ENCODE measurements at regions not wholly inside any gene's neighbourhood (a gene's known extent, or its start where the extent isn't known, plus 50 kb on each side); places are given as distances from the start of the nearest gene placed in this dataset.

DNA sequence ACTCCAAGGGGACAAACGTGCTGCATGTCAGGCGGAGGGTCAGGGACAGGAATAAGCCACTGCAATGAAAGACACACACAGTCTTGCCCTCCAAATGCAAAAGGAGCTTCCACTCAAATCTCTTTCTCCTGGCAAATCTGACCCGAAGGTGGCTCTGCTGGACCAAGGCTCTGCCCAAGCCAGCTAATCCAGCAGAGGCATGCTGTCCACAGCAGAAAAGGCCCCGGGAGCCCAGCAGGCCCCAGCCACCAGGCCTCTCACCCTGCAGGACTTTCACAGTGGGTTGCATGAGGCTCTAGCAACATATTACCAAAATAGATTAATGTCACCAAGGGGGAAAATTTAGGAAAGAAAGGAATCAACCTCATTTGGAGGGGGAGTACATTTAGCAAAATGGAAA lies 628.6 kb downstream of the BCOR start:
- H4K20me1 ChIP-seq (ENCODE audit: low read depth, low read length), result no peaks in the 10 kb centered on the region
- TF ChIP-seq, protein P1, sequence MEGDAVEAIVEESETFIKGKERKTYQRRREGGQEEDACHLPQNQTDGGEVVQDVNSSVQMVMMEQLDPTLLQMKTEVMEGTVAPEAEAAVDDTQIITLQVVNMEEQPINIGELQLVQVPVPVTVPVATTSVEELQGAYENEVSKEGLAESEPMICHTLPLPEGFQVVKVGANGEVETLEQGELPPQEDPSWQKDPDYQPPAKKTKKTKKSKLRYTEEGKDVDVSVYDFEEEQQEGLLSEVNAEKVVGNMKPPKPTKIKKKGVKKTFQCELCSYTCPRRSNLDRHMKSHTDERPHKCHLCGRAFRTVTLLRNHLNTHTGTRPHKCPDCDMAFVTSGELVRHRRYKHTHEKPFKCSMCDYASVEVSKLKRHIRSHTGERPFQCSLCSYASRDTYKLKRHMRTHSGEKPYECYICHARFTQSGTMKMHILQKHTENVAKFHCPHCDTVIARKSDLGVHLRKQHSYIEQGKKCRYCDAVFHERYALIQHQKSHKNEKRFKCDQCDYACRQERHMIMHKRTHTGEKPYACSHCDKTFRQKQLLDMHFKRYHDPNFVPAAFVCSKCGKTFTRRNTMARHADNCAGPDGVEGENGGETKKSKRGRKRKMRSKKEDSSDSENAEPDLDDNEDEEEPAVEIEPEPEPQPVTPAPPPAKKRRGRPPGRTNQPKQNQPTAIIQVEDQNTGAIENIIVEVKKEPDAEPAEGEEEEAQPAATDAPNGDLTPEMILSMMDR (IDR thresholded peaks at IDR 0.05; ENCODE audit: insufficient read depth, low read length, poor library complexity, severe bottlenecking), result no peak
- TF ChIP-seq EZH2phosphoT487 (conservative IDR thresholded peaks at IDR 0.05; ENCODE audit: low read length), result no peak
- H3K9me3 ChIP-seq (ENCODE audit: insufficient read depth, low read length), result no peaks in the 10 kb centered on the region
- H3K9ac ChIP-seq (ENCODE audit: low read length), result no peak overlapping the region
- H3K36me3 ChIP-seq (ENCODE audit: low read length), result no peaks in the 10 kb centered on the region
- no peaks in the 10 kb centered on the region for H3K79me2 ChIP-seq (ENCODE audit: insufficient read depth, low read length)
- no peak overlapping the region for H3K27ac ChIP-seq (ENCODE audit: low read depth, low read length)
- no peaks in the 10 kb centered on the region for H3K27me3 ChIP-seq (ENCODE audit: low read length)
- no peaks in the 10 kb centered on the region for H3K9me2 ChIP-seq (replicated peaks; ENCODE audit: insufficient read depth, low read length)
- no peaks in the 10 kb centered on the region for H3F3A ChIP-seq (ENCODE audit: insufficient read depth)
- no peak overlapping the region for H3K4me3 ChIP-seq (ENCODE audit: insufficient read depth, low read length, poor library complexity, severe bottlenecking)
- no peak overlapping the region for H2AFZ ChIP-seq (ENCODE audit: low read depth, low read length, severe bottlenecking)
- H3K4me2 ChIP-seq (ENCODE audit: low read depth, low read length, poor library complexity, severe bottlenecking), result no peak overlapping the region

DNA sequence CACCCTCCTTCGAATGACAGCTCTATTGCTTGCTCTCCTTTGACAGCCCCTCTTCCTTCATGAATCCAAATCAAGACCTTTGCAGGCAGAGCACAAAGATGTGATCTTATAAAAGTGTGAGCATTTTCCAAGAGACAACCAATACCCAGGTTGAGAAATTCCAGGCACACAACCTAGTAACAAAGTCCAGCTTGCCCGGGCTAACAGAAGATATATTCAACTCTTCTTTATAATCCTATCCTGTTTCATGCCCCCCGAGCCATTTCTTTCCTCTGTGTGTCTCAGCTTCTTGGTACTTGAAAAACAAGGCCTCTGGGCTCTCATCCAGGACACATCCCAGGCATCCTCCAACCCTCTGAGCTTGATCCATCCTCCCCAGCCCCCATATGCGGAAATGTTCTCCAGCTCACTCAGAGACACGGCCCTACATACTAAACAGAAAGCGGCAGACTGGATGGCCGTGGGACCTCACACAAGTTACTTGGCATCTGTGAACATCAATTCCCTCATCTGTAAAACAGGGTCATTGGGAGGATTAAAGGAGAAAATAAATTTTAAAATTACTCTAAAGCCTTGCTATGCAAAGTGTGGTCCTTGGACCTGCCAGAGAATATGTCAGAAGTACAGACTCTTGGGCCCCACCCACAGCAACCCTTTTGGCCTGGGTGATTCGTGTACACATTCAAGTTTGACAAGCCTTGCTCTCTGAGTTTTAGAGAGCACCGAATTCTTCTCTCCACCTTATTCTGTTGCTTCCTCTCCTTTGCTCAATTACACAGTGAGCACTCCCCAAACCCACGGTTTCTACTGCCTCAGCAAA lies 627.0 kb downstream of the BCOR start:
- no peaks in the 10 kb centered on the region for H3F3A ChIP-seq (ENCODE audit: insufficient read depth)

DNA sequence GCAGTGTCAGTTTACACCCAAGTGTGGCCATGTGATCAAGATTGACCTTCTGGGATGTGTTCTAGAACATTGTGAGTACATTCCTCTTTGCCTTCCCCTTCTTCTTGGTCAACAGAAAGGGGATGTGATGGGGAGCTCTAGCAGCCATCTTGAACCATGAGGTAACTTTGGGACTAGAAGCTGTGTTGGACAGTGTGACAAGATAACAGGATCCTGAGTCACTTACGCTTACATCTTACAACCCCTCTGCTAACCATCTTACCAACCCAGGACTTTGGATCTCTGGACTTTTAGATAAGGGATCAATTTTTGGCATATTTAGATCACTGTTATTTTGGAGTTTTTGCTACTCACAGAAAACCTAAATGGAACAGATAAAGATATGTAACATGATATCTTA lies 625.6 kb downstream of the BCOR start:
- no peaks in the 10 kb centered on the region for H3K27me3 ChIP-seq (ENCODE audit: low read length)
- H3K4me2 ChIP-seq (ENCODE audit: low read depth, low read length, poor library complexity, severe bottlenecking), result no peak overlapping the region
- H3K36me3 ChIP-seq (ENCODE audit: low read length), result no peaks in the 10 kb centered on the region
- no peak overlapping the region for H3K4me3 ChIP-seq (ENCODE audit: insufficient read depth, low read length, poor library complexity, severe bottlenecking)
- H3K9me2 ChIP-seq (replicated peaks; ENCODE audit: insufficient read depth, low read length), result no peaks in the 10 kb centered on the region
- TF ChIP-seq EZH2phosphoT487 (conservative IDR thresholded peaks at IDR 0.05; ENCODE audit: low read length), result no peak
- TF ChIP-seq, protein P1 (IDR thresholded peaks at IDR 0.05; ENCODE audit: insufficient read depth, low read length, poor library complexity, severe bottlenecking), result no peak
- no peaks in the 10 kb centered on the region for H4K20me1 ChIP-seq (ENCODE audit: low read depth, low read length)
- no peak overlapping the region for H3K27ac ChIP-seq (ENCODE audit: low read depth, low read length)
- H3K9me3 ChIP-seq (ENCODE audit: insufficient read depth, low read length), result no peaks in the 10 kb centered on the region
- no peak overlapping the region for H3K9ac ChIP-seq (ENCODE audit: low read length)
- no peaks in the 10 kb centered on the region for H3F3A ChIP-seq (ENCODE audit: insufficient read depth)
- H3K79me2 ChIP-seq (ENCODE audit: insufficient read depth, low read length), result no peaks in the 10 kb centered on the region
- no peak overlapping the region for H2AFZ ChIP-seq (ENCODE audit: low read depth, low read length, severe bottlenecking)

More for the DNA sequence above, 627.0 kb downstream of the BCOR start:
- H3K27me3 ChIP-seq (ENCODE audit: low read length), result no peaks in the 10 kb centered on the region
- H2AFZ ChIP-seq (ENCODE audit: low read depth, low read length, severe bottlenecking), result no peak overlapping the region
- H4K20me1 ChIP-seq (ENCODE audit: low read depth, low read length), result no peaks in the 10 kb centered on the region
- H3K4me2 ChIP-seq (ENCODE audit: low read depth, low read length, poor library complexity, severe bottlenecking), result no peak overlapping the region
- H3K36me3 ChIP-seq (ENCODE audit: low read length), result no peaks in the 10 kb centered on the region
- no peaks in the 10 kb centered on the region for H3K9me3 ChIP-seq (ENCODE audit: insufficient read depth, low read length)
- no peak overlapping the region for H3K4me3 ChIP-seq (ENCODE audit: insufficient read depth, low read length, poor library complexity, severe bottlenecking)
- no peak overlapping the region for H3K27ac ChIP-seq (ENCODE audit: low read depth, low read length)
- H3K9ac ChIP-seq (ENCODE audit: low read length), result no peak overlapping the region
- TF ChIP-seq, protein P1 (IDR thresholded peaks at IDR 0.05; ENCODE audit: insufficient read depth, low read length, poor library complexity, severe bottlenecking), result no peak
- no peak for TF ChIP-seq EZH2phosphoT487 (conservative IDR thresholded peaks at IDR 0.05; ENCODE audit: low read length)
- no peaks in the 10 kb centered on the region for H3K9me2 ChIP-seq (replicated peaks; ENCODE audit: insufficient read depth, low read length)
- H3K79me2 ChIP-seq (ENCODE audit: insufficient read depth, low read length), result no peaks in the 10 kb centered on the region
